GM18951 (cell line): ENCODE measurements at regions not wholly inside any gene's neighbourhood (a gene's known extent, or its start where the extent isn't known, plus 50 kb on each side); places are given as distances from the start of the nearest gene placed in this dataset.
"Not testable (repeated sequence)": the region's sequence is repeated elsewhere in the genome, so short reads cannot be mapped to it uniquely, and the experiment has no call there.

Source experiments
- POLR2A ChIP-seq: IDR thresholded peaks from 4 replicates; pipeline ENCODE4 v1.6.1; 2011; ENCODE audit warnings: mild to moderate bottlenecking; ENCODE audit not compliant: insufficient read length, insufficient read depth; ENCODE audit errors: extremely low read depth
- in situ Hi-C: fragments of 300-500 bp; cut with MboI; formaldehyde crosslinking; loops from one replicate; pipeline ENCODE4 v1.12.0; 2022; ENCODE audit warnings: low sequenced_read_pairs, mixed read lengths, inconsistent platforms; ENCODE audit not compliant: unreplicated experiment

DNA sequence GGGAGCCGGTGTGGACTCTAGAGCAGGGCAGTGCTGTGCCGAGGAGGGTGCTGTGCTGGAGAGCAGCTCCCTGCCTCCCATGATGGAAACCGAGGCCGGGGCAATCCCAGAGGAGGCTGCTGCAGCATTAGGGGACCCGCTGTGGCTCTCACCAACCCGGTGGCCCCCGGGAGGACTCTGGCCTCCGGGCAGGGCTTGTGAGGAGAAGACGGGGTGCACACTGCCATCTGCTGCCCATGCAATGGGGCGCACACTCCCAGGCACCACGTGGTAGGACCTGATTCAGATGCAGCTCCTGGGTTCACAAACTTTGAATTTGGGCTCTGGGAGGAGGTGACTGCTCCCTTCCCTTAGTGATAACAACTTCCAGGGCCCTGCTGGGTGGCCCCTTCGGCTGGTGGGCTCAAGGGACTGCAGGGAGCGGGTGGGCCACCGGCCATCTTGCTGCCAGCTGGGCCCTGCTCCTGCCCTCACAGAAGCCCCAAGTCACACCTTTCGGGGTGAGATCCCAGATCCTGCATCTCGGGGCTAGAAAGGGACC lies 93.8 kb upstream of the FGF3 start:
- in situ Hi-C loops = no loop called here
- no peak for TF ChIP-seq POLR2A

GRCh38 chr11:69913591-69914285 lies 94.5 kb upstream of the FGF3 start:
- in situ Hi-C loops = no loop called here
- no peak for TF ChIP-seq POLR2A

- in situ Hi-C loops = no loop called here
- TF ChIP-seq POLR2A = no peak
Observed at GRCh38 chr11:69914286-69915150, 95.3 kb upstream of the FGF3 start.

- no peak for TF ChIP-seq POLR2A
- in situ Hi-C loops = no loop called here
Observed at GRCh38 chr11:69915151-69915500, 95.9 kb upstream of the FGF3 start.

- in situ Hi-C loops = no loop called here
Observed at GRCh38 chr11:69915501-69916250, 96.5 kb upstream of the FGF3 start.

GRCh38 chr11:69916251-69916649 lies 97.0 kb upstream of the FGF3 start:
- in situ Hi-C loops = not testable (repeated sequence)

More at GRCh38 chr11:69915501-69916250, 96.5 kb upstream of the FGF3 start:
- TF ChIP-seq POLR2A = no peak

- TF ChIP-seq POLR2A = no peak
- in situ Hi-C loops = no loop called here
Observed at GRCh38 chr11:69916806-69917387, 97.7 kb upstream of the FGF3 start.

GRCh38 chr11:69917529-69917928 lies 98.3 kb upstream of the FGF3 start:
- in situ Hi-C loops = no loop called here
- TF ChIP-seq POLR2A = no peak

- TF ChIP-seq POLR2A = no peak
- in situ Hi-C loops = no loop called here
Observed at GRCh38 chr11:69918231-69918937, 99.2 kb upstream of the FGF3 start.

DNA sequence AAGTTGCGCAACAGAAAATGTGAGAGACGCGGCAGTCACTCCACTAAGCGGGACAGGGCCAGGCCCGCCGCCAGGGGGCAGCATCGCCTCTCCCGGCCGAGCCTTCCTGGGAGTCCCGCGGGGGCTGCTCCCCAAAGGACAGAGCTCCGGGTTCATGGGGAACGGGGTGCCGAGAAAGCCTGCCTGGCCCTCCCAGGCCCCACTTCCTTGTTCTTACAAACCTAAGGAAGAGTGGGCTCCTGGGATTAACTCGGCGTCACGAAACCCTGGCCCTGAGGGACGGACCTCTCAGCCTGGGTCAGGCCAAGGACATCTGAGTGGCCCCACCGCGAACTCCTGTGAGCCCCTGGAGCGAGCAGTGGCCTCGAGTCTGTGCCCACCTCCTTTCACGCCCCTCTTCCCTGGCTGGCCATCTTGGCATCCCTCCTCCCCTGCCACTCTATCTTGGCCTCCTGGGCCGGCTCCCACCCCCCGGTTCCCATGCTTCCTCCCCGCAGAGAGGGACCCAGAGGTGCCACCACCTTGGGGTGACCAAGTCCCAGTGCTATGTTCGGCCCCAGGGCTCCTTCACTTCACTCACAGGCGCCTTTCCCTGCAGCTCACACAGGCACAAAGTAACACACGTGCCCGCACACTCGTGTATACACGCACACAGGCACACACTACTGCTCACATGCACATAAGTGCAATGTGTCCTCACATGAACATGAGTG lies 99.9 kb upstream of the FGF3 start:
- in situ Hi-C loops = no loop called here
- no peak for TF ChIP-seq POLR2A

DNA sequence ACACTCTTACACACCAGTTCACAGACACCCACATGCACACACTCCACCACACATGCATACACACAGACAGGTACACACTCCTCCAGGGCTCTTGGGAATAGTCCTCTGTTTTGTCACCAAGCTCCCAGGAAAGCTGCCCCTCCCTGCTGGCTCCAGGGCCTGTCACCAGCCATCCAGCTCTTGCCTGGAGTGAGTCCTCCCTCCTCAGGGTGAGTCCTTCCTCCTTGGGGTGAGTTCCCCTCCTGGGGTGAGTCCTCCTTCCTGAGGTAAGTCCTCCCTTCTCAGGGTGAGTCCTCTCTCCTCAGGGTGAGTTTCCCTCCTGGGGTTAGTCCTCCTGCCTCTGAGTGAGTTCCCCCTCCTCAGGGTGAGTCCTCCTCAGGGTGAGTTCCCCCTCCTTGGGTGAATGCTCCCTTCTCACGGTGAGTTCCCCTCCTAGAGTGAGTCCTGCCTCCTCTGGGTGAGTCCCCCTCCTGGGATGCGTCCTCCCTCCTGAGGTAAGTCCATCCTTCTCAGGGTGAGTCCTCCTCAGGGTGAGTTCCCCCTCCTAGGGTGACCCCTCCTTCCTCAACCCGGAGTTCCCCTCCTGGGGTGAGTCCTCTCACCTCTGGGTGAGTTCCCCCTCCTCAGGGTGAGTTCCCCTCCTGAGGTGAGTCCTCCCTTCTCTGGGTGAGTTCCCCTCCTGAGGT lies 100.6 kb upstream of the FGF3 start:
- in situ Hi-C loops = loop anchor here (10.0 kb wide), 1 partner anchor 275 kb away; no protein-coding TSS in a partner anchor
- TF ChIP-seq POLR2A = no peak

DNA sequence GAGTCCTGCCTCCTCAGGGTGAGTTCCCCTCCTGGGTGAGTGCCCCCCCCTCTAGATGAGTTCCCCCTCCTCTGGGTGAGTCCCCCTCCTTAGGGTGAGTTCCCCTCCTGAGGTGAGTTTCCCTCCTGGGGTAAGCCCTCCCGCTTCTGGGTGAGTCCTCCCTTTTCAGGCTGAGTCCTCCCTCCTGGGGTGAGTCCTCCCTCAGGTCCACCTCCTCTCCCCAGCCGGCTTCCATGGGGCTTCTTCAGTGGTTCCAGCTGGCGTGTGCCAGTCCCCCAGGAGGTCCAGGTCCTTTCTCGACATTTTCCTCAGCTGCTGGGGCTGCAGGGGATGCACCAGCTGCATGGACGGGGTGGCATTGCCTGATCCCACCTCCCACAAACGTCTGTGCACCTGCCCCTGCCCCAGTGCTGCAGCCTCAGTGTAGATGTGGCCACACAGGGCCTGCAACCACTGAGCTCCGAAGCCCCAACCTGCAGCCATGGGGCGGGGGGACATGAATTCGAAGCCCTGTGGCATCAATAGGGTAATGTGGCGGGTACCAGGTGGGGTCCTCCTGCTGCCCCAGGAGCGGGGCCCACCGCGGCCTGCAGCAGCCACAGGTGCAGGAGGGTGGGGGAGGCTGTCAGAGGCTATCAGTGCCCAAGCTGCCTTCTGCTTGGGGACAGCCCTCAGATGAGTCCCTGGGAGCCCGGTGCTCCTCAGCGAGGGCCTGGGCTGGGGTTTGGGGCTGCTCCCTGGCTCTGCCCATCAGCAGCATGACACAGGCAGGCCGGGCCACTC lies 101.3 kb upstream of the FGF3 start:
- in situ Hi-C loops = loop anchor here (10.0 kb wide), 1 partner anchor 274 kb away; no protein-coding TSS in a partner anchor
- no peak for TF ChIP-seq POLR2A
